Ishikawa (cell line): ENCODE measurements at regions not wholly inside any gene's neighbourhood (a gene's known extent, or its start where the extent isn't known, plus 50 kb on each side); places are given as distances from the start of the nearest gene placed in this dataset.

Experiments used
- FOXM1 ChIP-seq: IDR thresholded peaks from 2 replicates; pipeline ENCODE4 v1.6.1; 2012; ENCODE audit warnings: low read depth, borderline replicate concordance
- MAX ChIP-seq: IDR thresholded peaks from 2 replicates; pipeline ENCODE4 v1.6.1; 2012
- RAD21 ChIP-seq: IDR thresholded peaks from 2 replicates; pipeline ENCODE4 v1.6.1; 2012; ENCODE audit warnings: low read depth
- ZBTB7A ChIP-seq: IDR thresholded peaks from 2 replicates; pipeline ENCODE4 v1.6.1; 2012; ENCODE audit warnings: low read depth

GRCh38 chr1:36654586-36654985 lies 171.9 kb upstream of the CSF3R start:
- TF ChIP-seq MAX (no peak), ZBTB7A (no peak), FOXM1 (no peak), RAD21 (no peak)
